Liver (tissue), 8 donors: ENCODE measurements at regions not wholly inside any gene's neighbourhood (a gene's known extent, or its start where the extent isn't known, plus 50 kb on each side); places are given as distances from the start of the nearest gene placed in this dataset.

Source experiments
- DNase-seq: peaks from one replicate; pipeline ENCODE4 v3.0.0-alpha.2; 2017; ENCODE audit warnings: low spot score
- H3K27ac ChIP-seq, 2 donors: one replicate each; pipeline ENCODE4 v1.7.0; 2013; ENCODE audit warnings: inconsistent platforms in 2 of 2, low read length in 2 of 2, control low read depth in 1 of 2, low read depth in 1 of 2, mild to moderate bottlenecking in 1 of 2
- H3K27me3 ChIP-seq, 4 donors: one replicate each; pipeline versions ENCODE4 v1.6.1 to v1.7.0; 2013; ENCODE audit warnings: low read length in 3 of 4, inconsistent platforms in 1 of 4, mild to moderate bottlenecking in 1 of 4, moderate library complexity in 1 of 4; ENCODE audit not compliant: control insufficient read depth in 4 of 4, insufficient read depth in 4 of 4
- H3K36me3 ChIP-seq, 4 donors: one replicate each; pipeline versions ENCODE4 v1.6.1 to v1.7.0; 2013; ENCODE audit warnings: low read length in 3 of 4, mild to moderate bottlenecking in 3 of 4, low read depth in 1 of 4, moderate library complexity in 1 of 4; ENCODE audit not compliant: control insufficient read depth in 4 of 4, insufficient read depth in 3 of 4
- H3K4me1 ChIP-seq, 4 donors: one replicate each; pipeline versions ENCODE4 v1.6.1 to v1.7.0; 2013; ENCODE audit warnings: low read length in 3 of 4, mild to moderate bottlenecking in 3 of 4, moderate library complexity in 1 of 4; ENCODE audit not compliant: control insufficient read depth in 4 of 4, insufficient read depth in 4 of 4
- H3K4me3 ChIP-seq, 3 donors: one replicate each; pipeline versions ENCODE4 v1.6.1 to v1.7.0; 2013; ENCODE audit warnings: low read length in 3 of 3, control low read depth in 1 of 3, low read depth in 1 of 3, mild to moderate bottlenecking in 1 of 3
- H3K9ac ChIP-seq, 2 donors: one replicate each; pipeline ENCODE4 v1.7.0; 2013; ENCODE audit warnings: low read length in 2 of 2, mild to moderate bottlenecking in 2 of 2, moderate library complexity in 2 of 2, control low read depth in 1 of 2, low read depth in 1 of 2
- H3K9me3 ChIP-seq, 4 donors: one replicate each; pipeline versions ENCODE4 v1.6.1 to v1.7.0; 2013; ENCODE audit warnings: low read length in 3 of 4; ENCODE audit not compliant: control insufficient read depth in 4 of 4
- EGR1 ChIP-seq, 2 donors: IDR thresholded peaks; 2 replicates each; pipeline ENCODE4 v1.6.1; 2016 to 2018; ENCODE audit warnings: antibody characterized with exemption in 2 of 2, low read depth in 2 of 2
- FOXA1 ChIP-seq: IDR thresholded peaks from 2 replicates; pipeline ENCODE4 v1.6.1; 2016; ENCODE audit warnings: antibody characterized with exemption
- FOXA2 ChIP-seq: IDR thresholded peaks from 2 replicates; pipeline ENCODE4 v1.6.1; 2016; ENCODE audit warnings: antibody characterized with exemption
- GABPA ChIP-seq, 2 donors: IDR thresholded peaks in 1 of 2; conservative IDR thresholded peaks in 1 of 2; 2 replicates each; pipeline ENCODE4 v1.6.1; 2016; ENCODE audit warnings: antibody characterized with exemption in 2 of 2, mild to moderate bottlenecking in 1 of 2, moderate library complexity in 1 of 2
- HNF4A ChIP-seq, 2 donors: conservative IDR thresholded peaks; 2 replicates each; pipeline ENCODE4 v1.6.1; 2016; ENCODE audit warnings: antibody characterized with exemption in 2 of 2, mild to moderate bottlenecking in 2 of 2
- HNF4G ChIP-seq: IDR thresholded peaks from 2 replicates; pipeline ENCODE4 v1.6.1; 2016; ENCODE audit warnings: antibody characterized with exemption
- JUND ChIP-seq, 2 donors: IDR thresholded peaks; 2 replicates each; pipeline ENCODE4 v1.6.1; 2016; ENCODE audit warnings: antibody characterized with exemption in 2 of 2
- NR2F2 ChIP-seq: IDR thresholded peaks from 2 replicates; pipeline ENCODE4 v1.6.1; 2016; ENCODE audit warnings: antibody characterized with exemption
- RAD21 ChIP-seq, 2 donors: IDR thresholded peaks; 2 replicates each; pipeline ENCODE4 v1.6.1; 2016; ENCODE audit warnings: antibody characterized with exemption in 2 of 2, mild to moderate bottlenecking in 2 of 2
- TAF1 ChIP-seq: conservative IDR thresholded peaks from 2 replicates; pipeline ENCODE4 v1.6.1; 2016; ENCODE audit warnings: antibody characterized with exemption, mild to moderate bottlenecking
- YY1 ChIP-seq: IDR thresholded peaks from 2 replicates; pipeline ENCODE4 v1.6.1; 2016; ENCODE audit warnings: antibody characterized with exemption, mild to moderate bottlenecking
- WGBS: extraction: QIAGEN DNeasy Blood & Tissue Kit; methylation state at CpG from one replicate; pipeline ENCODE4 v1.1.7; 2013; 5-methylcytosine and 5-hydroxymethylcytosine counted together
- TF ChIP-seq, protein P1 (sequence below): IDR thresholded peaks from 2 replicates; pipeline ENCODE4 v1.6.1; 2016; ENCODE audit warnings: antibody characterized with exemption
- TF ChIP-seq, protein P2 (sequence below): fragments of 150-350 bp; IDR thresholded peaks from 2 replicates; pipeline ENCODE4 v1.5.1; 2017; ENCODE audit warnings: improper control_type of control experiment, low read depth, low read length; ENCODE audit not compliant: missing input control
- donor health status: healthy.
- donor health status: healthy.
- donor health status: healthy.
- donor health status: healthy.
- donor health status: healthy.

DNA sequence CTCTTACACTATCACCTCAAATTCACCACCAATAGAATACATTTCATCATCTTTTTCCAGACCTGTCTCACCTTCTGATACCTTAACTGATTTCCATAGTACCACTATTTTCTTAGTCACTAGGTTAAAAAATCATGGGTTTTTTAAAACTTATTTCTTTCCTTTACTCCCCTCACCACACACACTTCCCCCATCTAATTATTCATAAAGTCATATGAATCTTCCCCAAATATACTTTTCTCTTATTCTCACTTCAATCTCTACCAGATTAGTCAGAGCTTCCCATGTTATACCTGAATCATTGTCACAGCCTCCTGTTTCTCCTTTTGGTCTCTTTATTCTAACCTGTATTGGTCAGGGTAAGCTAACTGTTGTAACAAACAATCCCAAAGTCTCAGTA lies 696.3 kb downstream of the BCL11A start:
- no peak for DNase-seq
- Histone ChIP-seq H3K4me1 (no peaks in the 10 kb centered on the region), H3K4me3 (no peak overlapping the region), H3K9me3 (peaks cover 0 to 7% (median 3%) of the 10 kb centered on the region in 4 donors), H3K36me3 (no peaks in the 10 kb centered on the region), H3K27ac (no peak overlapping the region), H3K9ac (no peak overlapping the region), H3K27me3 (no peaks in the 10 kb centered on the region)
- TF ChIP-seq HNF4A (conservative IDR thresholded peaks at IDR 0.05) (no peak), GABPA (IDR thresholded peaks at IDR 0.05 in 1 of 2, conservative IDR thresholded peaks at IDR 0.05 in 1 of 2) (no peak), FOXA1 (no peak), FOXA2 (no peak), EGR1 (IDR thresholded peaks at IDR 0.05; ENCODE audit: low read depth in 2 of 2) (no peak), NR2F2 (no peak), TAF1 (no peak)
- TF ChIP-seq, protein P1, sequence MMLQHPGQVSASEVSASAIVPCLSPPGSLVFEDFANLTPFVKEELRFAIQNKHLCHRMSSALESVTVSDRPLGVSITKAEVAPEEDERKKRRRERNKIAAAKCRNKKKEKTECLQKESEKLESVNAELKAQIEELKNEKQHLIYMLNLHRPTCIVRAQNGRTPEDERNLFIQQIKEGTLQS, result no peak

DNA sequence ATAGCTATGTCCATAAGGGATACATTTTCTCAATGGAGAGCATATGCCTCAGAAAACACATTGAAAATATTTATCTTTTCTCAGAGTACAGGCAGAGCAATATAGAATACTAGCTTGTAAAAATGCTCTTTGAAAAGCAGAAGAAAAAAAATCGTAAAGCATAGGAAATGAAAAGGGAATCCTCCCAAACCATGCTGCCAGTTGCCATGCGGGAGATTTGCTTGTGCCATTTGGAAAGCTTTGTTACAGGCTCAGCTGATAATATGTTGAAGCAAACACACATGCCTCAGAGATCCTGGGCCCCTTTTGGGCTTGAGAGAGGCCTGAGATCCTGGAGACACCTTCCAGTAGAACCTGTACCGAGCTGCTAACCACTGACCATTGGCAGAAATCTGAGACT lies 697.1 kb downstream of the BCL11A start:
- H3K4me3 ChIP-seq, result no peak overlapping the region
- DNase-seq, result no peak
- no peaks in the 10 kb centered on the region for H3K27me3 ChIP-seq
- 83% methylated on average over 3 of the region's 3 CpGs for WGBS
- TF ChIP-seq, protein P2, sequence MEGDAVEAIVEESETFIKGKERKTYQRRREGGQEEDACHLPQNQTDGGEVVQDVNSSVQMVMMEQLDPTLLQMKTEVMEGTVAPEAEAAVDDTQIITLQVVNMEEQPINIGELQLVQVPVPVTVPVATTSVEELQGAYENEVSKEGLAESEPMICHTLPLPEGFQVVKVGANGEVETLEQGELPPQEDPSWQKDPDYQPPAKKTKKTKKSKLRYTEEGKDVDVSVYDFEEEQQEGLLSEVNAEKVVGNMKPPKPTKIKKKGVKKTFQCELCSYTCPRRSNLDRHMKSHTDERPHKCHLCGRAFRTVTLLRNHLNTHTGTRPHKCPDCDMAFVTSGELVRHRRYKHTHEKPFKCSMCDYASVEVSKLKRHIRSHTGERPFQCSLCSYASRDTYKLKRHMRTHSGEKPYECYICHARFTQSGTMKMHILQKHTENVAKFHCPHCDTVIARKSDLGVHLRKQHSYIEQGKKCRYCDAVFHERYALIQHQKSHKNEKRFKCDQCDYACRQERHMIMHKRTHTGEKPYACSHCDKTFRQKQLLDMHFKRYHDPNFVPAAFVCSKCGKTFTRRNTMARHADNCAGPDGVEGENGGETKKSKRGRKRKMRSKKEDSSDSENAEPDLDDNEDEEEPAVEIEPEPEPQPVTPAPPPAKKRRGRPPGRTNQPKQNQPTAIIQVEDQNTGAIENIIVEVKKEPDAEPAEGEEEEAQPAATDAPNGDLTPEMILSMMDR, result no peak
- no peak for TF ChIP-seq RAD21 (IDR thresholded peaks at IDR 0.05)
- no peak for TF ChIP-seq EGR1 (IDR thresholded peaks at IDR 0.05; ENCODE audit: low read depth in 2 of 2)
- TF ChIP-seq NR2F2, result no peak
- no peak for TF ChIP-seq FOXA1
- no peak for TF ChIP-seq GABPA (IDR thresholded peaks at IDR 0.05 in 1 of 2, conservative IDR thresholded peaks at IDR 0.05 in 1 of 2)
- no peak for TF ChIP-seq HNF4A (conservative IDR thresholded peaks at IDR 0.05)
- no peak for TF ChIP-seq FOXA2
- TF ChIP-seq, protein P1, result no peak
- TF ChIP-seq HNF4G, result no peak
- no peaks in the 10 kb centered on the region for H3K4me1 ChIP-seq
- H3K9ac ChIP-seq, result no peak overlapping the region
- H3K27ac ChIP-seq, result no peak overlapping the region
- no peaks in the 10 kb centered on the region for H3K36me3 ChIP-seq
- H3K9me3 ChIP-seq, result peaks cover 0 to 4% (median 3%) of the 10 kb centered on the region in 4 donors

DNA sequence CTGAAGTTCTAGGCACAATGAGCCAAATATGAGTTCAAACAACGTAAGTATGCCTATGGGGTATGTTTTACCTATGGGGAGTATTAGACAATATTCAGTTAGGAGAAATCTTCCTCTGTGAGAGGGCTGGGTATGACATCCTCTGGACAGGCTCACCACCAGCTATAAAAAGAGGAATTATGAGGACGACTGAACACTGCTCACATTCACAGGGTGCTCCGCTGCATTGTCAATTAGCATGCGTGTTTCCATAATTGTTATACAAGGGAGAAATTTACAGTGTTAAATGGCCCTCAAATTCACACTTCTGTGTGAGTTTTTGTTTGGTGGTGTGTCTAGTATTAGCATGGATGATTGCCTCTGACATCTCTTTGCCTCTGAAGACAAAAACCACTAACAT lies 700.4 kb downstream of the BCL11A start:
- Histone ChIP-seq H3K36me3 (no peaks in the 10 kb centered on the region), H3K9ac (no peak overlapping the region), H3K27ac (no peak overlapping the region), H3K4me3 (no peak overlapping the region), H3K4me1 (no peaks in the 10 kb centered on the region), H3K9me3 (peaks cover 0 to 1% (median 0%) of the 10 kb centered on the region in 4 donors), H3K27me3 (no peaks in the 10 kb centered on the region)
- 75% methylated on average over 4 of the region's 4 CpGs for WGBS
- TF ChIP-seq FOXA1, result no peak
- no peak for TF ChIP-seq FOXA2
- TF ChIP-seq YY1, result no peak
- no peak for TF ChIP-seq JUND (IDR thresholded peaks at IDR 0.05)
- no peak for DNase-seq
